GM18517 (cell line): ENCODE measurements at regions not wholly inside any gene's neighbourhood (a gene's known extent, or its start where the extent isn't known, plus 50 kb on each side); places are given as distances from the start of the nearest gene placed in this dataset.
"Not testable (repeated sequence)": the region's sequence is repeated elsewhere in the genome, so short reads cannot be mapped to it uniquely, and the experiment has no call there.

Source experiments
- ATAC-seq: cut with Tn5 transposase; IDR thresholded peaks from one replicate; pipeline ENCODE4 v1.9.1; 2021; ENCODE audit warnings: mild to moderate bottlenecking, moderate library complexity; ENCODE audit not compliant: unreplicated experiment

DNA sequence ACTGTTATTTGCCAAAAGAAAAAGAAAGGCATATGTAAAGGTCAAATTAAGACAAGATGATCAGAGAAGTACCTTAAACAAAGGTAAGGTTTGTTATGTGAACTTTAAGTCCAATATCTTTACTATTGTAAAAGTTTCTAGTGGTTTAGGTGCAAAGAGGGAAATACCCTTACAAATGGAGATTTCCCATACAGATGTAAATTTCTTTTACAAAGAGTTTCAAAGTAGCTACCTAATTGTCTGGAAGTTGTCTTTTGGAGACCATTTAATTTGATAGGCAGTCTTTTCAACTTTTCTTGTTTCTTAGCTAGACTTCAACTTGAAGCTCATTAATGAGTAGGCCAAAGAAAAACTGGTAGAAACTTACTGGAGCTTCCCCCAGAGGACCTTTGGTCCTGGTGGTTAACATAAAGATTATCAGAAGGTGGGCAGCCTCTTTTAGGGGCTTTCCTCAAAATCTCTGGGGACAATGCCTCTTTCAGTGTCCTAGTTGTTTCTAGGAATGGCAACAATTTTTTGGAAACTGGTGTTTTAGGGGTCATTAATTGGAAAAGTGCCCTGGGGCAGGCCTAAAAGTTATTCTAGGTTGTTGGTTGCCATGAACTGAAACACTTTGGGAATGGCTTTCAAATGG, 297.3 kb downstream of the GUCY2F start:
- no peak for ATAC-seq

GRCh38 chrX:109172091-109172602, 309.7 kb downstream of the GUCY2F start:
- ATAC-seq: no peak

- ATAC-seq: no peak
Observed at GRCh38 chrX:109155161-109155560, 326.7 kb downstream of the GUCY2F start.

DNA sequence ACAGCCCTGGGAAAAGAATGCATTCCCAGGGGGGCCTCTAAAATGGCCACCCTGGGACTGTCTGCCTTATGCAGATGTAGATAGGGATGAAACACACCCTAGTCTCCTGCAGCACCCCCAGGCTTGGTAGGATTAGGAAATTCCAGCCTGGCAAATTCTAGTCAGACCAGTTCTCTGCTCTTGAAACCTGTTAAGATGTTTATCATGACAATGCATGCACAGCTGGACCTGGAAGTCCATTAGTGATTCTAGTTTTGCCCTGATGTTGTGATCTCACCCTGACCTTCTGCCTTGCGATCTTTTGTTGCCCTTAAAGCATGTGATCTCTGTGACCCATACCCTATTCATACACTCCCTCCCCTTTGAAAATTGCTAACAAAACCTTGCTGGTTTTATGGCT, 337.7 kb downstream of the GUCY2F start:
- not testable (repeated sequence) for ATAC-seq

DNA sequence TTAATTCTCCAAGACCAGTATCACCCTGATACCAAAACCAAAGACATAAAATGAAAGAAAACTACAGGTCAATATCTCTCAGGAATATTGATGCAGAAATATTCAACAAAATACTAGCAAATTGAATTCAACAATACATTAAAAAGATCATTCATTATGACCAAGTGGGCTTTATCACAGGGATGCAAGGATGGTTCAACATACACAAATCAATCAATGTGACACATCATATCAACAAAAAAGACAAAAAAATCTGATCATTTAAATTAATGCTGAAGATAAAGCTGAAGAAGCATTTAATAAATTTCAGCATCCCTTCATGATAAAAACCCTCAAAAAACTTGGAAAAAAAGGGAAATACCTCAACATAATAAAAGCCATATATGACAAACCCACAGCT, 341.4 kb downstream of the GUCY2F start:
- no peak for ATAC-seq

- no peak for ATAC-seq
Observed at GRCh38 chrX:109134777-109135176, 347.1 kb downstream of the GUCY2F start.

- ATAC-seq: no peak
Observed at GRCh38 chrX:109125304-109125703, 356.6 kb downstream of the GUCY2F start.

DNA sequence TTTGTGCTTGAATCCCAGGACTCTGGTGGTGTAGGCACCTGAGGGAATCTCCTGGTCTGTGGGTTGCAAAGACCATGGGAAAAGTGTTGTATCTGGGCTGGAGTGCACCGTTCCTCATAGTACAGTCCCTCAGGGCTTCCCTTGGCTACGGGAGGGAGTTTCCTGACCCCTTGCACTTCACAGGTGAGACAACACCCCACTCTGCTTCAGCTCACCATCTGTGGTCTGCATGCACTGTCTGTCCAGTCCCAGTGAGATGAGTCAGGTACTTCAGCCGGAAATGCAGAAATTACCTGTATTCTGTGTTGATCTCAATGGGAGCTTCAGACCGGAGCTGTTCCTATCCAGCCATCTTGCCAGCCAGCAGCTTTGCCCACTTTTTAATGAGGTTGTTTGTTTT, 353.0 kb upstream of the IRS4 start:
- no peak for ATAC-seq

- ATAC-seq: no peak
Observed at GRCh38 chrX:109077788-109078187, 341.4 kb upstream of the IRS4 start.

- not testable (repeated sequence) for ATAC-seq
Observed at GRCh38 chrX:109054181-109054581, 317.8 kb upstream of the IRS4 start.

DNA sequence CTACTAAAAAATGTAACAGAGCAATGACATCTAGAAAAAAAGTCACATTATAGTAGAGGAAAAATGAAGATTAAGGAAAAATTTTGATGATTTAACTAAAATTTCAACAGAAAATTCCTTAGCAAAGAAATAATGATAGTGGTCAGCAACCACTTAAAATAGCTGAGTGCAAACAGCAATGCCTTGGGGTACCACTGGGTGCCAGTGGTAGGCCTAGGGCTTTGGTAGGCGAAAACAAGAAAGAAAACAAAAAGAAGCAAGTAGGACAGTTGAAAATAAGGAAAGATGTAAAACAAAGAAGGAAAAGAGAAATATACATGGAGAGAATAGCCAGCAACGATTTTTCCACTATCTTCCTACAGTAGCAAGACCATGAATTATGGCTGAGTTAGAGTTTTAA, 313.5 kb upstream of the IRS4 start:
- ATAC-seq: no peak

DNA sequence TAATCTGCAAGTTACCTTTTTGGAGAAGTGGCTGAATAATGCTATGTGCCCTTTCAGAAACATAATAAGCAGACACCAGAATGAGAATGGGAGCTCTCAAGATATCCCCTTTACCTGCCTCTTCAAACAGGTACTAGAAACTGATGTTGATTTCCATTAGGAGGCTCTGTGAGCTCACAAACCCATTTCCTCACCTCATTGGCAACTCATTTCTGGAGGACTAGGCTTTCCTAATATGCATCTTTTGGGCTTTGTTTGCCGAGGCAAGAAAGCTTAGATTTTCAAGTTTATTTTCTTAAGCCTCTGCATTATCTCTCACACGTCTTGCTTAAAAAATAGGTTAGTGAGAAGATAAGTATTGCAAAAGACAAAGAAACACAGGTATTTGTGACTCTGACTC, 313.1 kb upstream of the IRS4 start:
- no peak for ATAC-seq

DNA sequence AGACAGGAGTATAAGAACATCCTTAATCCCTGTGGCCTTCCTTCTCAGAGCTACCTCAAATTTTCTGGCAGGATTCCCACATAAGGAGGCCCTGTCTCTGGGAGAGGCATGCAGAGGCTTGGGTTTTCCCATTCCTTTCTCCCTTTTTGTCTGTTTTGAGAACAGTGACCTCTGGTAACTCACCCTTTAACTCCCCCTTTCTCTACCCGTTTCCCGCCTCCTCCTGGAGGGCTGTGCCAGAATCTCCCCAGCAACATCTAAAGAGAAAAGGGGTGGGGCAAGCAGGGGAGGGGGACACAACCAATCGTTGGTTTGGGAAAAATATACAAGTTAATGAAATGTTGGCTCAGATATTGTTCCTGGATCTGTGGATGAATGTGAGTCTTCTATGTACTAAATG, 303.7 kb upstream of the IRS4 start:
- ATAC-seq: no peak

DNA sequence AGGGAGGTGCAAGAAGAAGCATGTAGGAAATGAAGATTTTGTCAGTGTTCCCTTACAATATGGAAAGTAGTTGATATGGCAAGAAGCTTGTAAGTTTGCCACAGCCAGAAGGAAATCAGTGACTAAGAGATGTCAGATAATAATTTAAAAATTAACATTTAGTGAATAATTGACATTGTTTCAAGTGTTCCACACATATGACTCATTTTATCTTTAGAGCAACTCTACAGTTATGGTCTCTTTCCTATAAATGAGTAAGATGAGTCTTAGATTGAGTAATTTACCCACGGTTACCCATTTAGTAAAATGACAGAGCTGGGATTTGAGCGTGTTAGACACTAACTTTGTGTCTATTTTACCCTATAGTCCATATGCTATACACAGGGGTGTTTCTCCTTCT, 300.3 kb upstream of the IRS4 start:
- ATAC-seq: peak; percentile 72

- ATAC-seq: no peak
Observed at GRCh38 chrX:108993909-108994308, 257.5 kb upstream of the IRS4 start.

DNA sequence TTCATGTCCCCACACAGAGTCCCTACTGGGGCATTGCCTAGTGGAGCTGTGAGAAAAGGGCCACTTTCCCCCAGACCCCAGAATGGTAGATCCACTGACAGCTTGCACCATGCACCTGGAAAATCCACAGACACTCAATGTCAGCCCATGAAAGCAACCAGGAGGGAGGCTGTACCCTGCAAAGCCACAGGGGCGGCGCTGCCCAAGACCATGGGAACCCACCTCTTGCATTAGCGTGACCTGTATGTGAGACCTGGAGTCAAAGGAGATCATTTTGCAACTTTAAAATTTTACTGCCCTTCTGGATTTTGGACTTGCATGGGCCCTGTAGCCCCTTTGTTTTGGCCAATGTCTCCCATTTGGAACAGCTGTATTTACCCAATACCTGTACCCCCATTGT, 236.5 kb upstream of the IRS4 start:
- ATAC-seq: not testable (repeated sequence)

- no peak for ATAC-seq
Observed at GRCh38 chrX:108947205-108947604, 210.8 kb upstream of the IRS4 start.

DNA sequence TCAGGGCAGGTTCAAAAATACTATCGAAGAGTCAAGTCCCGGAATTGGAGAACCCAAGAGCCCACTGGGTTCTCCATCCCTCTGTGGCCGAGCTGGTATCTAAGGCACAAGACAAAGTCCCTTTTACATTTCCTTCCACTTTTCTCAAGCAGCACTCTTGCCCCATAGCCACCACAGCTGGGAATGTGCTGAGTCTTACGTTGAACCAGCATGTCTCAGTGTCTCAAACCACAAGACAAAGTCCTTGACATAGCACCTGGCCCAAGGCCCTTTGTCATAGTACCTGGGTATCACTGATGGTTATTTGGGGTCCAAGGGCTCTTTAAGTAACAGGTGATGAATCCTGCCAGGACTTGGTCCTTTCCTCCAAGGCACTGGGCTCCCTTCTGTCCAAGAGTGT, 210.2 kb upstream of the IRS4 start:
- ATAC-seq: no peak

DNA sequence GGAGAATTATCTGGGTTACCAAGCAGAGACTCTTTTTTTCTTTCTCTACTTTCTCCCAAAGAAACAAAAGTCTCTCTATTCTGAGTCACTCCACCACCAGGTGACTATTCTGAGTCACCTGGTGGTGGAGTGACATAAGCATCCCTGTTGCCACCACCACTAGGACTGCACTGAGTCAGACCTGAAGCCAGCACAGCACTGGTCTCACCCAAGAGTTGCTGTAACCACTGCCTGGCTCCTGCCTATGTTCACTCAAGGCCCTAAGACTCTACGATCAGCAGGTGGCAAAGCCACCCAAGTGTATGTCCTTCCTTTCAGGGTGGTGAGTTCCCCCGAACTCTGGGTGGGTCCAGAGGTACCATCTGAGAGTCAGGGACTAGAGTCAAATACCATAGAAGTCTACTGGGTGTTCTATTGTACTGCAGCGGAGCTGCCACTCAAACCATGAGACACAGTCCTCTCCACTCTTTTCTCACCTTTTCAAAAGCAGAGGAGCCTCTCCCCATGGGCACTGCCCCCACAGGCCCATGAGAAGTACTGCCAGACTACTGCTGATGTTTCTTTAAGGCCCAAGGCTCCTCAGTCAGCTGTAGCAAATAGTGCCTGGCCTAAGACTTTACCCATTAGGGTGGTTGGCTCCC, 209.6 kb upstream of the IRS4 start:
- ATAC-seq: no peak

- no peak for ATAC-seq
Observed at GRCh38 chrX:108914791-108915190, 178.4 kb upstream of the IRS4 start.

DNA sequence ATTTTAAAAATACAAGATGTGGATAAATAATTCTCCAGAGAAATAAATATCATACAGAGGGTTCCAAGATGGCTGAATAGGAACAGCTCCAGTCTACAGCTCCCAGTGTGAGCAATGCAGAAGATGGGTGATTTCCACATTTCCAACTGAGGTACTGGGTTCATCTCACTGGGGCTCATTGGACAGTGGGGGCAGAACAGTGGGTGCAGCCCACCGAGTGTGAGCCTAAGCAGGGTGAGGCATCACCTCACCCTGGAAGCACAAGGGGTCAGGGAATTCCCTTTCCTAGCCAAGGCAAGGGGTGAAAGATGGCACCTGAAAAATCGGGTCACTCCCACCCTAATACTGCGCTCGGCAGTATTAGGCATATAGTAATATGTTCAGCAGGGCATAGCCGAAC, 167.5 kb upstream of the IRS4 start:
- ATAC-seq: not testable (repeated sequence)

DNA sequence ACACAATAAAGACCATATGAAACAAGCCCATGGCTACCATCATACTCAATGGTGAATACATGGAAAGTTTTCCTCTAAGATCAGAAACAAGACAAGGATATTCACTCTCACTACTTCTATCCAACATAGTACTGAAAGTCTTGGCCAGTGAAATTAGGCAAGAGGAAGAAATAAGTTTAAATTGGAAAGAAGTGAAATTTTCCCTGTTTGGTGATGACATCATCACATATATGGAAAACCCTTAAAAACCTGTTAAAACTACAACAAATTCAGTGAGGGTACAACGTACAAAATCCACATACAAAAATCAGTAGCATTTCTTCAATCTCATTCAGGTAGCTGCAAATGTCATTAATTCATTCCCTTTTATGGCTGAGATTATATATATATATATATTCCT, 164.0 kb upstream of the IRS4 start:
- no peak for ATAC-seq

DNA sequence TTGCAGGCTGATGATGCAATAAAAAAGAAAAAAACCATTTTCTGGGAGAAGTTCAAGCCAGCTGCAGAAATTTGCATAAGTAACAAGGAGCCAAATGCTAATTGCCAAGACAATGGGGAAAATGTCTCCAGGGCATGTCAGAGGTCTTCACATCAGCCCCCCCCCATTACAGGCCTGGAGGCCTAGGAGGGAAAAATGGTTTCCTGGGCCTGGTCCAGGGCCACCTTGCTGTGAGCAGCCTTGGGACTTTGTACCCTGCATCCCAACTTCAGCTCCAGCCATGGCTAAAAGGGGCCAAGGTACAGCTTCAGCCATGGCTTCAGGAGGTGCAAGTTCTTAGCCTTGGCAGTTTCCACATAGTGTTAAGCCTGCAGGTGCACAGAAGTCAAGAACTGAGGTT, 160.0 kb upstream of the IRS4 start:
- not testable (repeated sequence) for ATAC-seq
